H4 (cell line): ENCODE measurements at regions not wholly inside any gene's neighbourhood (a gene's known extent, or its start where the extent isn't known, plus 50 kb on each side); places are given as distances from the start of the nearest gene placed in this dataset.
A peak's percentile ranks its signal among the peaks of the same experiment; 100 is the strongest.
"Not testable (repeated sequence)": the region's sequence is repeated elsewhere in the genome, so short reads cannot be mapped to it uniquely, and the experiment has no call there.

ENCODE experiments used
- DNase-seq: peaks from one replicate; pipeline ENCODE4 v3.0.0-alpha.2; 2015; ENCODE audit warnings: low spot score

DNA sequence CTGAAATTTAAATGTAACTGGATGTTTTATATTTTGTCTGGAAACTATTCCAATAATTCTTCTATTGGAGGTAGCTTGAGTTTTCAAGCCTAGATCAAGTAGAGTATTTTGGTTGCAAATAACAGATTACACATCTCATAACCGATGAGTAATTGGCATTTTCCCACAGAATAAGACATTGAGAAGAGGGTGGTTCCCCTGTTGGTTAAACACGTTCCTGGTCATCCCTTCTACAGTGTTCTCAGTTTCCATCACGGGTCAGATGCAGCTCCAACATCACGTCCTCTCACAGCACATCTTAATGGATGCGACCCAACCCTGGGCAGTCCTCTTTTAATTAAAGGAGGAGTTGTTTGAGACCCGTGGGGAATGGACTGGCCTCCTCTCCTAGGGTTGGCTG, 149.0 kb upstream of the ZNF516 start:
- DNase-seq = no peak

DNA sequence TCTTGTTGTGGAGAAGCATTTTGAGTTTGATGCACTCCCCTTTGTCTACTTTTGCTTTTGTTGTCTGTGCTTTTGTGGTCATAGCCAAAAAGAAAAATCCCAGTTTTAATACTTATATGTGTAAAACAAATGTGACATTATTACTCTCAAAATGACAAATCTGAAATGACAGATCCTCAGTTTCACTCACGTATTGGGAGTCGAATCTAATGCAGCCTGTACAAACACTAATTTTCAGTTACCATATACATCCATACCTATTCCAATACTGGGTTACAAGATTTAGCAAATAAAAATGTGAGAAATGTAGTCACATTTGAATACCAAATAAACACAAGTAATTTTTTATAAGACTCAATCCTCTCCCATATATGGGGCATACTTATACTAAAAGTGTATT, 148.2 kb upstream of the ZNF516 start:
- DNase-seq = no peak

DNA sequence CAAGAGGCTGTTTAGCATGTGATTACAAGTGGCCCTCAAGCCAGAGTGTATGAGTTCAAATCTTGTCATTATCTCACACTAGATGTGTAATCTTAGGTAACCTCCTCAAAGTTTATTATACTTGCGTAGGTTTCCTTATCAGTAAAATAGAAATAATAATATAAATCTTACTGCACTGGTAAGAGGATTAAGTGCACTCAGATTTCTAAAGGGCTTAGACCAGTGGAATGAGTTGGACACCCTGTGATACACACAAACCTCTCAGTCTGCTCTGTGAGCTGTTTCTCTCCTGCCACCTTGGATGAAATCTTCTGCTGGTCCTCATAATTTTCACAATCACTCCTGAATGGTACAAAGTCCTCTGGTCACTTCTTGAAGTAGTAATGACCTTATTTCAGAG, 145.4 kb upstream of the ZNF516 start:
- no peak for DNase-seq

DNA sequence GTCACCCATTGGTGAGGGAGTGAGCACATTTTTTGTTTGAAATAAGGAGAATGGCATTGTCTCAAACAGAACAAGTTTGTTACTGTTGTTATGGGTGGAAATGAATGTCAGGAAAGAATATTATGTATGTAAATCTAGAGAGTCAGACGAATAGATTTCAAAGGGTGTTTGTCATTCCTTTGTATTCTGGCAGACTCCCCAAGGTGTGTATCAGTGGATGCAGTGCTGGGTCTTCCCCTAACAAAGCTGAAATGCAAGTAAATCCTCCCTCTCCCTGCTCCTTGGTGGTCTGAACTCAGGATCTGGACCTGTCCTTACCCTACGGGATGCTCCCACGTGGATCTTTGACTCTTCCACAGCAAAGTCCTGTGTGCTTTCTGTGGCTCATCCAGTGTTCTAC, 139.5 kb upstream of the ZNF516 start:
- no peak for DNase-seq

DNA sequence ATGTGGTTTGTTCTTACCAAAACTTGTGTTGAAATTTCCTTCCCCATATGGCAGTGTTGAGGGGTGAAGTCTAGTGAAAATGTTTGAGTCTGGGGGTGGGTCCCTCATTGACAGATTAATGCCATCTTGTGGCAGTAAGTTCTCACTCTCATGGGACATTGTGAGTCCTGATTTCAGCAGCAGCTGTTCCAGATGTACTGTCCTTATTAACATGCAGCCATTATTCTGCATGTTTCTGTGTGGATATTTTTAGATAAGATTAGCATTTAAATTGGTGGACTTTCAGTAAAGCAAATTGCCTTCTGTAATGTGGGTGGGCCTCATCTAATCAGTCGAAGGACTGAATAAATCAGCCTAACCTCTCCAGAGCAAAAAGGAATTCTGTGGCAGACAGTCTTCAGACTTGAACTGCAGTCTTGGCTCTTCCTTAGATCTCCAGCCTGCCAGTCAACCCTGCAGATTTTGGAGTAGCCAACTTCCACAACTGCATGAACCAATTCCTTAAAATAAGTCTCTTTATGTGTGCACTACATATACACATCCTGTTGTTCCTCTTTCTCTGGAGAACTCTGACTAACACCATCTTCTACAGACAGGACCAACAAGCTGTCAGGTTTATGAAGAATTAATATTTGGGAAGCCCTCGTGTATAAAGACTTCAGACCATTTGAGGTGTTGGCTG, 138.7 kb upstream of the ZNF516 start:
- DNase-seq = no peak

DNA sequence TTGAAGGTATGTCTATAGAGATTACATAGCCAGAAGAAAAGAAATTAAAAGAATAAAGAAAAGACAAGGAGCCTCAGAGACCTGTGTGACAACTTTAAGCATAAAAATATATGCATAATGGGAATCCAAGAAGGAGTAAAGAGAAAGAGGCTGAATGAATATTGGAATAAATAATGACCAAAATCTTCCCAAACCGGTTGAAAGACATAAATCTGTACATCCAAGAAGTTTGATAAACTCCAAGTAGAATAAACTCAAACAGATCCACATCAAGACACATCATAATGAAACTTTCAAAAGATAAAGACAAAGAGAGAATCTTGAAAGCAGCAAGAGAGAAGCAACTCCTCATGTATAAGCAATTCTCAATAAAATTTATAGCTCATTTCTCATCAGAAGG, 132.4 kb upstream of the ZNF516 start:
- DNase-seq = no peak

DNA sequence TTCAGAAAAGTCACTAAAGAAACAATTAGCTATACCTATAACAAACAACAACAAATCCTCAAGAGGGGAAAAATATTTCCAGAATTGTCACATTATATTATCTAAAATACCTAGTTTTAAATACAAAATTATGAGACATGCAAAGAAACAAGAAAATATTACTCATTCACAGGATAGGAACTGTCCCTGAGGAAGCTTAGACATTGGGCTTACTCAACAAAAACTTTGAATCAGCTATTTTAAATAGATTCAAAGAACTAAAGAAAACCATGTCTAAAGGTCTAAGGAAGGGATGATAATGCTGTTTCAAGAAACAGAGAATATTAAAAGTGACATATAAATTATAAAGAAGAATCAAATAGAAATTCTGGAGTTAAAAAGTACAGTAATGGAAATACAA, 131.9 kb upstream of the ZNF516 start:
- no peak for DNase-seq

DNA sequence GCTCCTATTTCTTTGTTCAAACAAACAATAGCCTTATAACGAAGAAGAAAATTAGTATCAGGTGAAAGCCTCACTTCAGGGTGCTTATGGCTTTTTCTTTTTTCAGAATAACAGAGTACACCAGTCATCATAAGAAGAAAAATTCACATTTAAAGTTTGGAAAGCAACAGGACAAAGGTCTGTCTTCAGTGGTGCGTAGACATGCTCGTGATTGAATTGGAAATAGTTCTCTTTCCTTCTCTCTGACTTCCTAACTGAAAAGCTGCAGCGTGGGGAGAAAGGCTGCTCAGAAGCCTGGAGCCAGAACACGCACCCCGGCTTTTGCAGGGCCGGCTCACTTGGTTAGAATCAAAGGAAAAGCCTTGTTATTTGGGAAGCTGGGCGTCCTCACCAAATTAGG, 127.6 kb upstream of the ZNF516 start:
- DNase-seq = no peak

DNA sequence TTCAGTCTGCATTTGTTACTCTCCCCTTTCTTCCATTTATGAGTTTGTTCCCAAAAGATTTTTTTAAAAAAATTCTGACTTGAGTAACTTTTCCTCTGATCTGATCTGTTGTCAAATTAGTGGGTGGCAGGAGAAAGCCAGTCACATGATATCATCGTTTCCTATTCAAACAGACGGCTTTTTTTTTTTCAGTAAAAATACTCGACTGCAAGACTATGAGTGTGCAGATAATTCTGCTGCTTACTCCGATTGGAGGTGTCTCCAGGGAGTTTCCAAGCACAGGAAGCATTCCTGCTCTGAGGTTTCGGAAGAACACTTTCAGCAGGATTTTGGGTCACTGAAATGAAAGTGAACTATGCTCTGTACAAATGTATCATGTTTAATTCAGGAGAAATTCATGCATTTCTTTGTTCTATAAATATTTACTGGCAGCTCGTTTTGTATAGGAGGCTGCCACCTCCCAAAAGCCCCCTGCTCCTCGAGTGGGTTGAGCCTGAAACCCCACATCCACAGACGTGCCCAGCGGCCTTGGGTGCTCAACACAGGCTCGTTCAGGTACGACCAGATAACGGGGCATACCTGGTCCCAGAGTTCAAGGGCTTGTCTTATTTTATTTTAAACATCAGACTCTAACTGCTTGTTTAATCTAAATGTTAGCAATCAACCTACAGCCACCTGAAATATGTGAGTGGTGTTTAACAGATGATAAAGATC, 126.9 kb upstream of the ZNF516 start:
- peak; percentile 65 for DNase-seq

DNA sequence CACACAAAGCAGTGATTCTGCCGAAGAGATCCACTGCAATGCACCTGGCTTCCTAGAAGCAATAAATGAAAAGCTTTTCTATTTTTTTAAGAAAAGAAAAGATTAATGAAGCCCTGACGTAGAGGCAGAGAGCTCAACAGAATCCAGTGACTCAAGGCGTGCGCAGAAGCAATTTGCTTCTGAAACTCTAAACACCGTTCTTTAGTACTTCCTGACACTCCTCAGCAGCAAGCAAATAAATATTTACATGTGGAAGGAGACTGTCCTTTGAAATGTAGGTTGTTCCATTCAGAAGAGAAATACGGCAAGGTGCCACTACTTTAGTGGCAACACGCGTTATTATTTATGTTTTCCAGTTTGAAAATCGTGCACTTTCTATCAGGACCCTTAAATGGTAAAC, 126.2 kb upstream of the ZNF516 start:
- peak; percentile 58 for DNase-seq

DNA sequence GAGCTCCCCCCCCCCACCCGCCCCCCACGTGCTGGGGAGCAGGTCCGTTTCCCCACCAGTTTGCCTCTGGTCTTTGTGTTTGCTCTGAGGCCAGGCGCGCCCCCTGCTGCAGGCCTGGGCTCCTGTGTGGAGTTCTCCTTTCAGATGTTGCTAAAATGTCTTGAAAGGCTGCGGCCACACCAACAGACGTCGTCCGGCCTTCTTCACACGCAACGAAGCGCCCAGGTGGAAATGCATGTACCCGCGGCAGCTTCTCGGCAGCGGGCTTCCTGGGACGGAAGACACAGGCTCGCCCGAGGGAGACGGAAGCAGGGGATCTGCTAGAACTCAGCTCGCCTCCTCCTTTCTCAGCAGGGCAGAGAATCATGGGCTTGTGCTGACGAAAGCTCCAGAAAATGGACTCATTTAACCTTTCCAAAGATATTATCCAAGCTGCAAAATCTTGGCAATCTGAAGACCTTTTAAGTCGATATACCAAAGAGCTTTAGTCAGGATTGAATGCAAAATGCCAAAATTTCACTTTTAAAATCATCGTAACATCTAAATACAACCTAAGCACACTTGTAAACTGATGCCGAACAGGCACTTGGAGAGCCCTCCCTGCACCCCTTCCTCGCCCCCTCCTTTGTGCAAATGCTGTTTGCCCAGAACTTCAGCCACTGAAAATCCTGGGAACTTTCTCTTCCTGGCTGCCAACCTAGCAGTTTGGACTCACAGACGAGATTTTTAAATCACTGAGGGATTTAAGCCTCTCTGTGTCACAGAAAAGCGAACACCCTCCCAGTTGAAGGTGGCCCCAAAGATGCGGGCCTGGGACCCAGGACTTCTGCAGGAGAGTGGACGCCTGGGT, 125.5 kb upstream of the ZNF516 start:
- DNase-seq = peak; percentile 35

DNA sequence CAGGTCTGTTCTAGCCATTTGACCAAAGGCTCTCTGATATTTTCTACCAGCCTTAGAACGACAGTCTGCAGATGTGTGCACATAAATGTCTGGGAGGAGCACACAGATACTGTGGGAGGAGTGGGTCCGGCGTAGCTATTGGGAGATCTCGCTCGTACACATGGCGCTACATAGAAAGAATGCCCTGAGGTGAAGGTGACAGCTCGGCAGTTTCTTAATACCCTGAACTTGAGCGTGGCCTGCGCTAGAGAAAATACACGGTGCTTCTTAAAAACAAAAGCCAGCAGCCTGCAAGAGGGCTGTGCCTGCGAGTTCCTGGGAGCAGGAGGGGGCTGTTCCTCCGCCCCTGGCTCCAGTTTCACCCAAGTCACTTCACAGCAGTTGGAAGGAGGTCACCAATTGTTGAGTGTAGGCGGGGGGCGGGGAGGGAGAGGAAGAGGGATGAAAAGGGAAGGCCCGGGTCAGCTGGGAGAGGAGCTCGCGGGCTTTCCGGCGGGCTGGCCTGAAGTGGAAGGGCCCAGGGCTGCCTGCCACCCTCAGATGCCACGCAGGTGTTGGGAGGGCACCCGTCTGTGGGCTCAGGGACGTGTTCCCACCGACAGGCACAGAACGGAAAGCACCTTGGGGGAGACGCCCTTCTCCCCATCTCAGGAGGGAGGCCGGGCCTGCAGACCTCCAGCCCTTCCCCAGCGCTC, 124.7 kb upstream of the ZNF516 start:
- DNase-seq = no peak

DNA sequence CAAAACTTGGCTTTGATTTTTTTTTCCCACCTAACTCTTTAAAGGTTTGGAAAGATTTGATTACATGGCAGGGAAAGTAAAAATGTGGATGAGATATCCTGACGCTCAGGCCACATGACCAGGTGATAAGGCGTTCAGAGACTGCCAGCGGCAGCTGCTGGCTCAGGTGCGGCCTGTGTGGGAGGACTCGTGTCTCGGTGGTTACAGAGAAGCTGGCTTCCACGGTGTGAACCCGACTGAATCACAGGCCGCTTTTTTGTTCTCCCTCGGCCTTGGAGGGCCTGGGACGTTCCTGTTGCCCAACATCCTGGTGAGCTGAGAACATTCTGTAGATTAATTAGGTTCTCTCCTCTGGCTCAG, 124.2 kb upstream of the ZNF516 start:
- DNase-seq = no peak

DNA sequence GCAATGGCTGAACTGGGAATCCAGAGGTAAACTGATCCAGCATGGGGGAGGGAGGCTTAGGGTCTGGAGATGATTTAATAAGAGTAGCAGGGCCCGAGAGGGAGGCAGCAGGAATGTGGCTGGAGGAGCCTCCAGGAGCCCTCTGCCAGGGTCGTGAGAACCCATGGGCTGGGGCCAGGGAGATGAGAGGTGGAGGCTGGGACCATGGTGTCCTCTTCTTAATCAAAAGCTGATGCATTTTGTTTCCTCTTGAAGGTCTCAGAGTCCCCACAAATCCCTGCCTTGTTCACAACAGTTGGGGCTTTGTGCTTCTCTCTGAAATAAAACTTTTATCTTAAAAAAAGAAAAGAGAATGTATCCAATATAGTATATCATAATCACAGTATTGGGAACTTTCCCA, 123.7 kb upstream of the ZNF516 start:
- DNase-seq = no peak

DNA sequence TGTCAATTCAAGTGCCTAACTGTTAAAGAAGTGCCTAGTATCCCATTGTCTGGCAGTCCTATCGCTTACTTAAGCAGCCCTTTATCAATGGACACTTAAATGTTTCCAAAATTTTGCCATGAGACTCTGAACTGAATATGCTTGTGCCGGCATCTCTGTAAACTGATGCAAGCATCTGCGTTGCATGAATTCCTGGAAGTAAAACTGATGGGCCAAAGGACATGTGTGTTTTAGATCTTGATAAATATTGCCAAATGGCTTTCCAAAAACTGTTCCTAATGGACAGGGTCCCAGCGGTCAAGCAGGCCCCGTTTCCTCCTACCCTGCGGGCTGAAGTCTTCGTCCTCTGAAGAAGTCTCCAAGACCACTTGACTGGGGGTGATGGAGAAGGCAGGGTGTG, 121.3 kb upstream of the ZNF516 start:
- DNase-seq = no peak

DNA sequence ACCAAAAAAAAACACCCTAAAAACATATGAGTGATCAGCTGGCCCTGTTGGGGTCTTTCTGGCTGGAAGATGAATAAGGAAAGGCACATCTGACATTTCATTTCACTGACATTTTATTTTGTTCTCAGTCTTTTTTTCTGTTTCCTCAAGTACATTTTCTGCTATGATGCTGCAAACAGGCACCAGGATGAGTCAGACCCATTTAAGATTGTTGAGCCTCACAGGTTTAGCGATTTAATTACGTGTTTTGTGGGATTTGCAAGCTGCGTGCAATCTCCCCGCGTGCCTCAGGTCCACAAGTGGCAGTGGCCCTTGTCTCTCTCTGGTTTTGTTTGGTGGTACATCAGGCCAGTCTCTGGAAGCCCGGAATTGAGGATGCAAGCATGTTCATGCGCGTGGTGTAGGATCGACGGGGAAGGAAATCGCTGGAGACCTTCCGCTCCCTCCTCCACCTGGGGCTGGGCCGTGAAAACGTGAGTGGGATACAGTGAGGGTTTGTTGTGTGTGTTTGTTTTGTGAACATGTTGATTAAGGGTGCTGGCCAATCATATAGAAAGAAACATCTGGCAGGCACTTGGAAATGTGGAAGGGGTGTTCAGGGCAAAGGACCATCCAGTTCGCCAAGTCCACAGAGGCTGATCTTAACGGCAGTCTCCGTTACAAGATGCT, 120.2 kb upstream of the ZNF516 start:
- no peak for DNase-seq

DNA sequence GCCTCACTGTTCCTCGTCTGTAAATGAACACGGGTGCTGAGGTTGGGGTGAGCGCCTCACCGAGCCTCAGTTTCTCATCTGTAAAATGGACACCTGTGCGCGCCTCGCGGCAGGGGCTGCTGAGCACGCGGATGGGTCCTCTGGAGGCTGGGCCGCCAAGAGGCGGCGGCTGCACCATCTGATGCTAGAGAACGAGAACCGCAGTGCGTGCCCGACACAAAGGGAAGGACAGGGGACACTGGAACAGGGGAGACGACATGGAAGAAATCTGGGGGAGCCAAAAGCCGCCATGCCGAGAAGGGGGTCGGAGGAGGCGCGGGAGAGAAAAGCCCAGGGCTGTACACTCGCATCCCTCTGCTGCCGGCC, 118.7 kb upstream of the ZNF516 start:
- no peak for DNase-seq

DNA sequence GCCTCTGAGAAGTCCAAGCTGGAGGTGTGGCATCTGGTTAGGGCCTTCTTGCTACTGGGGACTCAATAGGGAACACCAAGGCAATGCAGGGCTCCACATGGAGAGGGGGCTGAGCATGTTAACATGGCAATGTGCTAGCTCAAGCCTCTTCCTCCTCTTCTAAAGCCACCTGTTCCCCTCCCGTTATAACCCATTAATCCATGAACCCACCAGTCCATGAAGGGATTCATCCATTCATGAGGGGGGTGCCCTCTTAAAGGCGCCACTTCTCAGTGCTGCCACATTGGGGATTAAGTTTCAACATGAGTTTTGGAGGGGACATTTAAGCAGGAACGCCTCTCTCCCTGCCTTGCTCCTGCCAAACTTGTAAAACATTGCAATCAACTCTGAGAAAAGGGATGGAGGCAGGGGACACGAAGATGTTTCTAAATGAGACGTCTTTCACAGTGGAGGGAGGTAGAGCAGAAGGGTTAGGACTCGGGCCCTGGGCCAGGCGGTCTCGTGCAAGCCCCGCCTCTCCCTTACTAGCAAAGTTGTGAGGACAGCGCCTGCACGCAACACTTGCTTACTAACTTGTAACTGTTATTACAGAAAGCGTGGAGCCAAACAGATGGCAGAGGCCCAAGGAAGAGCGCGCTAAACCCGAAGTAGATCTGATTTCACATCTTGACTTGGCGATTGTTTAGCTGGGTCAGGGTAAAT, 118.2 kb upstream of the ZNF516 start:
- DNase-seq = no peak

DNA sequence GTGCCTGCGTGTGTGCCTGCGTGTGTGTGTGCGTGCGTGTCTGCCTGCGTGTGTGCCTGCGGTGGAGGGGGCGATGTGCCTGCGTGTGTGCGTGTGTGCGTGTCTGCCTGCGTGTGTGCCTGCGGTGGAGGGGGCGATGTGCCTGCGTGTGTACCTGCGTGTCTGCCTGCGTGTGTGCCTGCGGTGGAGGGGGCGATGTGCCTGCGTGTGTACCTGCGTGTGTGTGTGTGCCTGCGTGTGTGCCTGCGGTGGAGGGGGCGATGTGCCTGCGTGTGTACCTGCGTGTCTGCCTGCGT, 116.7 kb upstream of the ZNF516 start:
- DNase-seq = not testable (repeated sequence)

DNA sequence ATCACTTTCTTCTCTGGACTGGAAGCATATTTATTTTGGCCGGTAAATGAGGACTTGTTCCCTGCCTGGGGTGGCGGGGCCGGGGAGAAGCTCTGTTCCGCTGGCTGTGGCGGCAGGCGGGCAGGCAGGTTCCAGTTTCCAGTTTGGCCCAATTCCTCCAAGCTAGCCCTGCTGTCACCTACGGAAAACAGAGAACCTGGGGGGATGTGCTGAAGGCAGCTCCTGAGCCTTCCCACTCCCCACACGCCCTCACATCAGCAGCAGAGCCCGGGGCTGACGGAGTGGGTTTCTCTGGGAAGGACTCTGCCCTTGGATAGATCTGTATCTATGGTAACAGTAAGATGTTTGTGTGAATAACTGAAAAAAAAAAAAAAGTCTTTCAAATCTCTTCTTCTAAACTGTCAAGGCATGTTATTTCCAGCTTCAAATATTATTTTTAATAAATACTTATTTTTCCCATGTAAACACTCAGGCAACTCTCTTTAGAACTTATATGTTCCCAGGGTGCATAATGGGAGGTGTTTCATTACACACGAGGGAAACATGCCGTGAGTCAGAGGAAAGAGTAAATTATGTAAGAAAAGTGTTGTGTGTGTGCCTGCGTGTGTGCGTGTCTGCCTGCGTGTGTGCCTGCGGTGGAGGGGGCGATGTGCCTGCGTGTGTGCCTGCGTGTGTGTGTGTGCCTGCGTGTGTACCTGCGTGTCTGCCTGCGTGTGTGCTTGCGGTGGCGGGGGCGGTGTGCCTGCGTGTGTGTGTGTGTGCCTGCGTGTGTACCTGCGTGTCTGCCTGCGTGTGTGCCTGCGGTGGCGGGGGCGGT, 116.1 kb upstream of the ZNF516 start:
- no peak for DNase-seq

DNA sequence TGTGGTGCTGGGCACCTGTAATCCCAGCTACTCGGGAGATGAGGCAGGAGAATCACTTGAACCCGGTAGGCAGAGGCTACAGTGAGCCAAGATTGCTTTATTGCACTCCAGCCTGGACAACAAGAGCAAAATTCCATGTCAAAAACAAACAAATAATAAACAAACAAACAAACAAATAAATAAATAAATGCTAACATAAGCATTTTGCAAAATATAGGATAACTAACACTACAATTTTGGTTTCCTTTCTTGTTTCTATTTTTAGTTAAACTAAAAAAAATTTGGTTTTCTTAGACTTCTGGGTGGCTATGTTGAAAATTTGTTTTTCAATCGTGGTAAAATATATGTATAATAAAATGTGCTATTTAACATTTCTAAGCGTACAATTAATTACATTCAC, 115.0 kb upstream of the ZNF516 start:
- DNase-seq = no peak
